HL-60 (cell line): ENCODE measurements at regions not wholly inside any gene's neighbourhood (a gene's known extent, or its start where the extent isn't known, plus 50 kb on each side); places are given as distances from the start of the nearest gene placed in this dataset.

Experiments used
- POLR2AphosphoS5 ChIP-seq: IDR thresholded peaks from 2 replicates; pipeline ENCODE4 v1.6.1; 2012; ENCODE audit warnings: low read depth
- TF ChIP-seq, protein P1 (sequence below): IDR thresholded peaks from one replicate; pipeline ENCODE4 v1.5.1; 2011; ENCODE audit warnings: low read length, control low read depth, inconsistent platforms; ENCODE audit not compliant: insufficient read depth

DNA sequence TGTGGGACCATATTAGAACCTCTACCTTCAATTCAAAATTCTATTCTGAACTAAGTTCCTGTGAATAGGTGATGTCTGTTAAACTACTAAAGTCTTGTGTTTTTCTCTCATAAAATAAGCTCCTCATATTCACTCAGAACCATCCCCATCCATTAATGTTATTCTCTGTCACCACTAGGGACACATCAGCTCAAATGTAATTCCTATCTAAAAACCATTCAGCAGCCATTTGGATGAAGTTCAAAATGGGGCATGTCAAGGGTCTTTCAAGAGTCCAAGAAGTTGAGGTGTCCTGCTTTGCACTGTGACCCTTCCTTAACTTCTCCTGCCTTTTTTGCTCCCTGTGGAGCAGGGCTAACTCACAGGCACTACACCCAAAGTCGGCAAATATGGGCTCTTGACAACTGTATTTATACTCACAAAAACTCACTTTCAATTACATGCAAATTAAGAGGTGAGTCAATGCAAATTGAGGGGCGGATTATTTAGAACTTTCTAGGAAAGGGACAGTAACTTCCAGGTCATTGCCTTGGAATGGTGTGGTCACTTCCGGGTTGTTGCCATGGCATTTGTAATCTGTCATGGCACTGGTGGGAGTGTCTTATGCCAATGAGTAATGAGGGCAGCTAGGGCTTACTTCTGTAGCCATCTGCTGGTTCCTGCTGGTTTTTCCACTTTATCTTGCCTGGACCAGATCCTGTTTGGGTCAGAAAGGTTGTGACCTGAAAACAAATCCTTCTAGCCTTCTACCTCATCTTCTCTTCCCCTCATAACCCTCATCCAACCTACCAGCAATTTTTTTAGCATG, 128.2 kb upstream of the COX10 start:
- TF ChIP-seq, protein P1, sequence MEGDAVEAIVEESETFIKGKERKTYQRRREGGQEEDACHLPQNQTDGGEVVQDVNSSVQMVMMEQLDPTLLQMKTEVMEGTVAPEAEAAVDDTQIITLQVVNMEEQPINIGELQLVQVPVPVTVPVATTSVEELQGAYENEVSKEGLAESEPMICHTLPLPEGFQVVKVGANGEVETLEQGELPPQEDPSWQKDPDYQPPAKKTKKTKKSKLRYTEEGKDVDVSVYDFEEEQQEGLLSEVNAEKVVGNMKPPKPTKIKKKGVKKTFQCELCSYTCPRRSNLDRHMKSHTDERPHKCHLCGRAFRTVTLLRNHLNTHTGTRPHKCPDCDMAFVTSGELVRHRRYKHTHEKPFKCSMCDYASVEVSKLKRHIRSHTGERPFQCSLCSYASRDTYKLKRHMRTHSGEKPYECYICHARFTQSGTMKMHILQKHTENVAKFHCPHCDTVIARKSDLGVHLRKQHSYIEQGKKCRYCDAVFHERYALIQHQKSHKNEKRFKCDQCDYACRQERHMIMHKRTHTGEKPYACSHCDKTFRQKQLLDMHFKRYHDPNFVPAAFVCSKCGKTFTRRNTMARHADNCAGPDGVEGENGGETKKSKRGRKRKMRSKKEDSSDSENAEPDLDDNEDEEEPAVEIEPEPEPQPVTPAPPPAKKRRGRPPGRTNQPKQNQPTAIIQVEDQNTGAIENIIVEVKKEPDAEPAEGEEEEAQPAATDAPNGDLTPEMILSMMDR = no peak
- no peak for TF ChIP-seq POLR2AphosphoS5
